Endothelial cell of hepatic sinusoid (primary cell): ENCODE measurements at regions not wholly inside any gene's neighbourhood (a gene's known extent, or its start where the extent isn't known, plus 50 kb on each side); places are given as distances from the start of the nearest gene placed in this dataset.

Source experiments
- in situ Hi-C: cut with HindIII; loops from 2 replicates; pipeline ENCODE4 v1.10.0; 2017; ENCODE audit warnings: low sequenced_read_pairs

DNA sequence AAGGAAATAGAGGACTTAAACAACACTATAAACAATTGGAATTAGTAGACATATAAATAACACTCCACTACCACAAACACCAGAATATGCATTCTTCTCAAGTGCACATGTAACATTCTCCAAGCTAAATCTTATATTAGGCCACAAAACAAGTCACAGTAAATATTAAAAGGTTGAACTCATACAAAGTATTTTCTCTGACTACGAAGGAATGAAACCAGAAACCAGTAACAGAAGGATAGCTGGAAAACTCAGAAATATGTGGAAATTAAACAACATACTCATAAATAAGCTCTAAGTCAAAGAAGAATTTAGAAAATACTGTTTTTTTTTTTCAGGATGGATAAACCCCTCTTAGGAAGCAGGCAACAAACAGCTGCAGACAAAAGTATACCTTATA is 77.4 kb upstream of the IGFBP3 start:
- in situ Hi-C loops, result loop anchor here (10.0 kb wide), 1 partner anchor 54 kb away; no protein-coding TSS in a partner anchor

DNA sequence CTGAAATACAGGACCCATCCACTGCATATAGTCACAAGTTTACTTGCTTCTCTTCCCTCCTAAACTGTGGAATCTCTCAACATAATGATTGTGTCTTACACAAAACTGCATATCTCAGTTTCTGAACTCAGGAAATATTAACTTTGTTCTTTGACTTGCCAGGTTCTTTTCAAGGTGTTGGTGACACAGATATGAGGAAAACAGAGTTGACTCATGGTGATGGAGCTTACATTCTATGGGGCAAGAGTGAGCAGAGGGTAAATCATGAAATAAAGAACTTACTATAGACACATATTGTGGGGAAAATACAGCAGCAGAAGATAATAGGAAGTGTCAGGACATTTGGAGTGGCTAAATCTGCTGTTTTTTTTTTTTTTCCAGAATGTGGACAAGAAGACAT is 72.5 kb upstream of the IGFBP3 start:
- in situ Hi-C loops, result loop anchor here (10.0 kb wide), 1 partner anchor 49 kb away; no protein-coding TSS in a partner anchor

GRCh38 chr7:45992826-45993225 is 71.8 kb upstream of the IGFBP3 start:
- in situ Hi-C loops, result loop anchor here (10.0 kb wide), 1 partner anchor 48 kb away; no protein-coding TSS in a partner anchor

DNA sequence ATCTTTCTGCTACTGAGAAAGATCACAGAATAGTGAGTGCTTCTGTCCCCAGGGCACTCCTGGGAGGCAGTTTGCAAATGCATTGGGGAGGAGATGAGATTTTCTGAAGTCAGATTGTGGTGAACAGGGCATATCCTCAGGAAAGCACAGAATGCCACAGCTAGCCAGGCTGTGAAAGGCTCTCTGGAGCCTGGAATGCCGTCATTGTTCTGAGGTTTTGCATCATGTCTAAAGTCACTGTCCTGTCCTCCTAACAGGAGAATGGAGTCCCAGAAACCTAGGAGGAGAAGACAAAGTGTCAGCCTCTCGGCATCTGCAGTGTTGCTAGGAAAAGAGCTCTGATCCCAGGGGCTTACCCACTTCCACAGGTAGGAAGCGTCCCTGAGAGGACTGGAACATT is 69.2 kb upstream of the IGFBP3 start:
- in situ Hi-C loops, result loop anchor here (10.0 kb wide), 1 partner anchor 45 kb away; no protein-coding TSS in a partner anchor

- in situ Hi-C loops, result no loop called here
Measured at GRCh38 chr7:45988405-45989057, 67.5 kb upstream of the IGFBP3 start.

GRCh38 chr7:45987521-45988290 is 66.6 kb upstream of the IGFBP3 start:
- in situ Hi-C loops, result no loop called here

DNA sequence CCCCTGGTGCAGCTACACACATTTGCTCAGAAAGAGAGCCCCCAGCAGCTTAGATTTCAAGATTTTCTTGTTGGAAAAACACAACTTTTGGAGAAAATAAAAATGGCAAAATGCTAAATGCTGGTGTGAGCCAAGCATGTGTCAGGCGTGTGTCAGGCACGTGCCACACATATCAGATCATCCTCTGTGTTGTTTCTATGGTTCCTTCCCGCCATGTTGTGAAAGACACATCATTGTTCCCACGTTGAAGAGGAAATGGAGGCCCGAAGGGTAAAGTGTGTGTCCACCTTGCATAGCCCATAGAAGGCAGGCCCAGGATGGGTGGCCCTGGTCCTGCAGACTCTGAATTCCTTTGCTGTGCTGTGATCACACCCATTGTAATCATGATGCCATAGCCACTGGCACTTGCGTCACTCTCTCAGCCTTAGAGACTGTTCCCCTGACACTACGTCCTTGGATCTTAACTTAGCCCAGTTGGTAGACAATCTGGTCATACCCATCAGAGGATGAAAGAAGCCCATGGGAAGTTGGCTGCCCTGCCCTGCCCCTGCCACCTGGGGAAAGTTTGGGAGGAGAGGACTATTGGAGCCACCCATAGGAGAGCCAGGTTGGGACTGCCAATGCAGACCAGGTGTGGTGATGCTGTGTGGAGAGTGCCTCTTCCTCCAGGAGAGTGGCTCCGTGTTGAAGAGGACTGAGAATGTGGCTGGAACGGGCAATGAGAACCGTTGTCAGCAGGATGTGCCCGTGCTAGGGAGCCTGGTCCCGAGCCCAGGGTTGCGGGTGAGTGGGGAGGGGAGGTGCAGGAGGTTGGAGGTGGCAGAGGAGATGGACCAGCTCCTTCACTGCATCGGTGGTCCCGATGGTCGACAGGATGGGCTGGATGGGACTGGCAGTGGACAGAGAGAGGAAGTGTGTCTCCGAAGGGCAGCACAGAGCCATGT is 65.6 kb upstream of the IGFBP3 start:
- in situ Hi-C loops, result no loop called here

DNA sequence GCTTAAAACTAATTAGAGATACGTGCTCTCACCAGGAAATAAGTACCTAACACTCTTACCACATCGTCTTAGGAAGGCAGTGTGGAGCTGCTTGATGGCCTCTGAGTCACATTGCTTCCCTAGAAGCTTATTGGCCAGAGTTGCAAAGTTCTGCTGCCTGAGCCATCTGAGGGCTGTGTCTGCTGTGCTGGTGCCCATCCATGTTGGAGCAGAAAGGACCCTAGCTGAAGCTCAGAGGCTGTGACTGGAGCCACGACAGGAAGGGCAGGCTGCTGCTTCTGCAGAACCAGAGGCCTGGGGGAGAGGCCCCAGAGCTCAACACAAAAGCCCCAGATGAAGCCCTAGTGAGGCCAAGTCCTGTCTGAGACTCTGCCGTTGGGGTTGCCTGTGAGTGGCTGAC is 64.8 kb upstream of the IGFBP3 start:
- in situ Hi-C loops, result no loop called here

GRCh38 chr7:45984386-45985295 is 63.6 kb upstream of the IGFBP3 start:
- in situ Hi-C loops, result no loop called here

DNA sequence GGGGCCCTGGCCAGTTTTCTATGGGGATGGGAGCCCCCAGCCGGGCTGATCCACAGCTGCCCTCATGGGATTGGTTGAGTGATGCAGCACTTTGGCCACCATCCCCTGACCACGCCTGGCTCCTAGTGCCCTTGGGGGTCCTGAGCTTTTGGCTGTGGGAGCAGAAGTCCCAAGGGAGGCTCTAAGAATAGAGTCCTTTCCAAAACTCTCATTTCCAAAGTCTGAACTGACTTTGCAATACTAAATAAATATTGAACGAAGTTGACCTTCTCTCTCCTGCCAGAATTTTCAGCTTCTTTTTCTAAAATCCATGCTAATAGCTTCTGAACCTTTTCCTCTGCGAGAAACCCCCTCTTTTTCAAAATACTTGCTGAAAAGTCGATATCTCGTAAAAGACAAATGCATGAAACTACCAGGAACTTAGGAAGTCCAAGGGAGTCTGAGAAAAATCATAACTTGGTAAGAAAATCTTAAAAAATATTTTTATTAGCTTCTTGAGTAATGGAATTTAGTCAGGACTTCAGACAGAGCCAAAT is 62.7 kb upstream of the IGFBP3 start:
- in situ Hi-C loops, result no loop called here

DNA sequence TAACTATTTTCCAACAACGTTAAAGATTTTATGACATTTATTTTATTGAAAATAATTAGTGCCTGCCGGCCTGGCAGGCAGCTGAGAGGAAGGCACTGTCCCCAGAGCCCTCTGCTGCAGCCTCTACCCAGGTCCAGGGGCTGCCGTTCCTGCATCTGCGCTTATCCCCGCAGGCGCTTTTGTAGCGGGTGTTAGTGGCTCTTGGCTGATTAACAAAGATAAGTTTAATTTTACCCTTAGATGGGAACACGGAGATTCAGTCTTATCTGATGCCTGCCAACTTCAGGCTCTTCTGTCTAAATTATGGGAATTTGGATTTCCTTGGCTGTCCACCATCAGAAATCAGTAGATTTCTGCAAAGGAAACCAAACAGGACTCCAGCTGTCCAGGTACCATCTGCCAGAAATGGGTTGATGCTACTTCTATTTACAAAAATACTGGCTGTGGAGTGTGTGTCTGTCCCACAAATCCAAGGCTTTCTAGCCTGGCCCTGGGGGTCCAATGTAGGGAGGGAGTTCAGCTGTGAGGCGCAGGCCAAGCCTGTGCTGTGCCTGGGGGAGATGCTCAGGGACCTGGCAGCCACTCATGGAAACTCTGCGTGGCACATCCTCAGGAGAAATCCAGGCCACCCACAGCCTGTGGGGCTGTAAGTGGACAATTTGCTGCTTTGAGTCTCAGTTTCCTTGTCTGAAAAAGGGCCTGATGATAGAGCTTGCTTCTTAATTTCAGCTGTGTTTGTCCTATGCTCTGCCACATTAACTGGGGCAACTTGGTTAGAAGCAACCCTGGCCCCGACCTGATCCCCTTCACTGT is 62.0 kb upstream of the IGFBP3 start:
- in situ Hi-C loops, result no loop called here

DNA sequence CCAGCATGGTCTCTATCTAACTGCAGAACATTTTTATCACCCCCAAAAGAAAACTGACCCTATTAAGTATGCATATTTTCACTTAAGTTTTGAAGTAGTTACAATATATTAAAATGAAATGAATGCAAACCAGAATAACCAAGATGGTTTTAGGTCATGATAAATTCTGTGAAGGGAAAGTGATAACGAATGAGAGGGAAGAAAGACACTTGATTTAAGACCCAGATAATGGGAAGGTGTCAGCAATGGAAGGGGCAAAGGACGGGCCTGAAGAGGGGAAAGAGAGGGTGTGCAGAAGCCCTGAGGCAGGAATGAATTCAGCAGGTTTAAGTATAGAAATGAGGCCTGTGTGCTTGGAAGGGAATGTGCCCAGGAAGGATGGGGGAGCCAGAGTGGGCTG is 61.1 kb upstream of the IGFBP3 start:
- in situ Hi-C loops, result no loop called here

DNA sequence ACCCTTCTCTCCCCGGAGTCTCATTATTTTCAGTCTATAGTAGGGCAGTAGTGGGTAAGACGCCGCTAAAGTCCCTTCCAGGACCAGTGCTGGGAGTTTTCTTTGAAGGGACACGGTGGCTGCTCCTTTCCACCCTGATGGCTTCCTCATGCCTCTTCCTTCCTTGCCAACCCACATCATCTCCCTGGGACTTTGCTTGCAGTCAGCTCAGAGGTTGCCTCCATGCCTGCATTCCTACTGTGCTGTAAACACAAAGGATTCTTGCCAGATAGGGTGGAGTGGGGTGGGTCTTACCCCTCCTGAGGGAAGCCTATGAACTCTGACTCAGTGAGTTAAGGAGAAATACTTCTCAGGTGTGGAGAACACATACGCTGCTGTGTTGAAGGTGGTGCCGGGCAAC is 59.9 kb upstream of the IGFBP3 start:
- in situ Hi-C loops, result no loop called here

GRCh38 chr7:45980181-45980905 is 59.3 kb upstream of the IGFBP3 start:
- in situ Hi-C loops, result no loop called here

DNA sequence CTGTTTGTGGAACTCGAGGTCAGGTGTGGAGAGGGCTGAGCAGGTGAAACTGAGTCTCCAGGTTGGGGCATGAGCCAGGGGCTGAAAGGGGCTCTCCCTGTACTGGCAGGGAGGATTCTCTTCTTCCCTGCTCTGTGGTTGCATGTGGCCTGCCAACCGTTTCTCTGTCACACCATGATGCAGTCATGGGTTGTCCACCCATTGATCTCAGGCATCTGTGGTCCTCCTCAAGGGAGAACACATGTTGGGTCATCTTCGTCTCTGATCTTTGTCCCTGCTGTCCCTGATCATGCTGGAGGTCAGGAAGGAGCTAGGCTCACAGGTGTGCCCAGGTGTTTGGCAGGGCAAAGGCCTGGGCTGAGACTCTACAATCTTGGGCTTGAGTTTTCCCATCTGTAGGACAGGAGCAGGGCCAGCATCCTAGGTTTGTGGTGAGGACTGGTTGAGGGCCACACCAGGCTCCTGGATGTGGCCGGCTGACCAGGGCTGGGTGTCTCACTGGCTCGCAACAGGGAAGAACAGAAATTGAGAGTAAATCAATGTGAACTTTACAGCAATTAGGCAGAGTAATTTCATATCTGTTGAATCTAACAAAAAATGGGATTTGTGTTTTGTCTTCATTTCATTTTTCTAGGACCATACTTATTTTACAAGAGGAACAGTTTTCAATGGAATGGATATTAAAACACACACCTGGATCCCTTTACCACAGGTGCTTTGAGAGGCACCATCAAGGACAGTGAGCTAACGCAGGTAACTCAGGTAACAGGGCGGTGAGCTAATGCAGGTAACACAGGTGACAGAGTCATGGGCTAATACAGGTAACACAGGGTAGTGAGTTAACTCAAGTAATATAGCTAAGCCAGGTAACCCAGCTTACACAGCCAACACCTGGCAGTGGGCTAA is 58.5 kb upstream of the IGFBP3 start:
- in situ Hi-C loops, result no loop called here

- in situ Hi-C loops, result no loop called here
Measured at GRCh38 chr7:45978731-45979211, 57.7 kb upstream of the IGFBP3 start.

DNA sequence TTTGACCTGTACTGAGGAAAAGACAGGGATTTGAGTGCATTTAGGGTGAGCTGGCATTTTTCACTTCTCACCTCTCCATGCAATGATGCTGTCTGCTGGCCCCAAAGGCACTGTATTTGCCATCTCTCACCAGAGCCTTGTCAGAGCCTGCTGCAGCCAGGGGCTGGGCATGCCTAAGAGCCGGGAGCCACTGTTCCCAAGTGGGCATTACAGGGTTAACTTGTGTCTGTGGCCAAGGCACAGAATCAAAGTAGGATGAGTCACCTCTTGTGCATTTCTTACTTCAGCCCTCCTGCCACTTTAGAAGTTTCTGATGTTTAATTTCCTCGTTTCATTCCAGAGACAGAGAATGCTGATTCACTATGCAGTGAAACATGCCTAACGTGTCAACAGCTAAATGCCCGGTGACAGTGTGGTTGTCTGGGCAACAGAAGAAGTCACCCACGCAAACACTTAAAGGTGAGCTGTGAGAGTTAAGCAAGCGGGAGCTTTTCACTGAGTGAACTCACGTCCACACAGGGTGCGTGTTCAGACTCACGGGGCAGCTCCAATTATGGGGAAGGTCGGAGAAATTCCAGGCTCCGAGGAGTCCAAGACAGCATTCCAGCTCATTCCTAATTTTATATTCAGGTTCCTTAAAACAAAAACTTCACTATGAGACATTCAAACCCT is 57.1 kb upstream of the IGFBP3 start:
- in situ Hi-C loops, result no loop called here
